OCI-M2 (cell line): ENCODE measurements at regions not wholly inside any gene's neighbourhood (a gene's known extent, or its start where the extent isn't known, plus 50 kb on each side); places are given as distances from the start of the nearest gene placed in this dataset.

ENCODE experiments used
- DNase-seq: peaks from one replicate; lab custom pipeline; 2025; ENCODE audit not compliant: unreplicated experiment; lab: John Stamatoyannopoulos, UW

DNA sequence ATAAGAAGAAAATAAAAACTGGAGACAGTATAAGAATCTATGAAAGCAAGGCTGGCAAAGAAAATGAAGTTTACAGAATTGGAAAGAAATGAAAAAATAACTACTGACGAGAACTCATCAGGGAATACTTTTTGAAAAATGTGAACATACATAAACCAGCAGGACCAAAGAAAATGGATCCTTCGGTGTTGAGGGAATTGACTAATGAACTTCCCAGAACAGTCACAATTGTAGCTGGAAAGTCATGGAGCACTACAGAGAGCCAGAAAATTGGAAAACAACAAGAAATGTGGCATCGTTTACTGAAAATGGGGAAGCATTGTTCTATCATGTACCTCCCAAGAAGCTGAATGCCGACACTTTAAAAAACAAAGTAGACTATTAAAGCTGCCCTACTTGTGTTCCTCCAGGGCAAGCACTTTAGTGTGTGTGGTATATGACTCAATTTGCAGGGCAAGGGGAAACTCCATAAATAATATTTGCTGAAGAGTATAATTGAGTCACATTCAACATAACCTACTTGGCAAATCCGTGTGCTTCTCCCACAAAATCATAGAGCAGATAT, 1221.6 kb upstream of the NRXN1 start:
- DNase-seq = no peak

DNA sequence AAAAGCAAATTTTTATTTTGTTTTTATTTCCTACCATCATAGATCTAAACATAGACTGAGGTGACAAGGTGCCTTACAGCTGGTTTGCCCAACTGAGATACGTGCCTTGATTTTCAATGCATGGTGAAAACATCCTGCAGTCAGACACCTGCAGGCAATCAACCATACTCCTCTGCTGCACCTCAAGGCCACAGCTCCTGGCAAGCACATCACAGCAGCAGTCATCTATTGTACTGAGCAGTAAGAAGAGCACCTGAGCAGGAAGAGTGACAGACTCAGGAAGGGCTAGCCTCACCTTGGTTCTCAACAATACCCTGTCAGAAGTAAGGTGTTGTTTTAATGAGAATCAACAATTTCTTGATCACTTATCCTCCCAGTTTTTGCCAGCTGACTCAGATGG, 1206.8 kb upstream of the NRXN1 start:
- DNase-seq = no peak

DNA sequence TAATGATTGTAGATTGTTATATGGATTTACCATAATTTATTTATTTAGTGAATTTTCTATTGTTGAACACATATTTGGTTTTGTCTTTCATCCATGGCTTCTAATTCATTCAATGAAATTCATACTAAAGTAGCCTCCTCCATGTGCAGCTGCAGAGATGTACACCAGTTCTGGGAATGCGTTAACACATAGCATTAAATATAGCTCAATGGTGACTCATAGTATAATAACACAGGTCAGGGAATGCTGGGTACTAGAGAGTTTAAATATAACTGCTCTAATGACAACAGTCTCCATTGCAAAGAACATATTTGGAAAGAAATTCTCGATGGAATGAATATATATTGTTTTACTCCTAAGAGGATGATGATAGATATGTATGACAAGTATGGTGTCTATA, 1190.2 kb upstream of the NRXN1 start:
- no peak for DNase-seq

- DNase-seq = no peak
Measured at GRCh38 chr2:52220393-52220792, 1188.5 kb upstream of the NRXN1 start.

DNA sequence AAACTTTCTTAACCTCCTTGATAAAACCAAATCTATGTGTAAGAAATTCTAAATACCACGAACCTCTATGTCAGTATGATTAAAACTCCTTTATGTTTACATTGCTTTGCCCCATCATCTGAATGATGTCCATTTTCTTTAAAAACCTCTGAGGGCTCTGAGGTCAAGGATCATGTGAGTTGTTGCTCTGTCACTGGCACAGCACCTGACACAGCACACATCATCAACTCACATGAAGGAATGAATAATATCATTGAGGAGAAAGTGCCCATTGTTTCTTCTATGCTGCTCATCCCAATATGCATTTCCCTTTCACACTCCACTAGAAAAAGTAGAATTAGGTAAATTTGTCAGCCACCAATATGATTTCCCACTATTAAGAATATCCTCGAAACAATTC, 1178.7 kb upstream of the NRXN1 start:
- DNase-seq = no peak

GRCh38 chr2:52210161-52210560, 1178.2 kb upstream of the NRXN1 start:
- no peak for DNase-seq

- no peak for DNase-seq
Measured at GRCh38 chr2:52194342-52194741, 1162.4 kb upstream of the NRXN1 start.

- DNase-seq = no peak
Measured at GRCh38 chr2:52193804-52194203, 1161.9 kb upstream of the NRXN1 start.

- DNase-seq = no peak
Measured at GRCh38 chr2:52192656-52193055, 1160.7 kb upstream of the NRXN1 start.

GRCh38 chr2:52181080-52181479, 1149.1 kb upstream of the NRXN1 start:
- DNase-seq = no peak

GRCh38 chr2:52178845-52179244, 1146.9 kb upstream of the NRXN1 start:
- no peak for DNase-seq

- no peak for DNase-seq
Measured at GRCh38 chr2:52145005-52145404, 1113.1 kb upstream of the NRXN1 start.

- DNase-seq = no peak
Measured at GRCh38 chr2:52144590-52144989, 1112.7 kb upstream of the NRXN1 start.

GRCh38 chr2:52141076-52141475, 1109.1 kb upstream of the NRXN1 start:
- no peak for DNase-seq

DNA sequence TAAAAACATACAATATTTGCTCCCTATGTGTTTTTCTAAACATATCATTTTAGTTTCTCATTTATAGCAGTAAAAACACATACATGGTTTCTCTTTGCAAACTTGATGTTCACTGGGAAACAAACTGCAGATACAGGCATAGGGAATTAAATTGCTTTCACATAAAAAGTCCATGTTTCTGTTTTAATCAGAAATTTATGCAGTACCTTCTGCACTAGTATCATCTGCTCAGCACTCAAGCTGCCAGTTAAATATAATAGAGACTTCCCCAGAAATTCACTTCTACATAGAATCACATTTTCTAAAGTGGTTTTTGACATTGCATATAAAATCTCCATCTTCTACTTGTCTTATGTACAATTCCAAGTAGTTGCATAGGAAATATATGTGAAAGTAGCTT, 1107.3 kb upstream of the NRXN1 start:
- no peak for DNase-seq

- no peak for DNase-seq
Measured at GRCh38 chr2:52135235-52135634, 1103.3 kb upstream of the NRXN1 start.

- DNase-seq = no peak
Measured at GRCh38 chr2:52128081-52128480, 1096.1 kb upstream of the NRXN1 start.

DNA sequence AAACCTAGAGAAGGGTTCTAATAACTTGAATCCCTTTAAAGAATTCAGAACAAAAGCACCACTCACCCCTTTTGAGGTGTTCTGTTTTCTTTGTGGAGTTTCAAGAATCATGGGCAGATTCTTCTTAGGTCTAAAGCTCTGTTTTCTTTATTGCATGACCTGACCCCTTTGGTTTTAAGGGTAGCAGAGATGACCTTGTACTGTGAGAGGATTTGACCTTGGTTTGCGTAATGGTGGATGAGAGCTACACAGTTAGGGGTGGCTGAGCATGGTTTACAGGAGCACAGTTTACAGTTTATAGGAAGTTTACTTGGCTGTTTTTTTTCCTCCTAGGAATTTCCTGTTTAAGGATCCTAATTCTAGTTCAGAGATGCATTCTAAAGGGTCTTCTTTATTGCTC, 1095.6 kb upstream of the NRXN1 start:
- no peak for DNase-seq

- no peak for DNase-seq
Measured at GRCh38 chr2:52117299-52117698, 1085.4 kb upstream of the NRXN1 start.

- DNase-seq = no peak
Measured at GRCh38 chr2:52115750-52116149, 1083.8 kb upstream of the NRXN1 start.

- no peak for DNase-seq
Measured at GRCh38 chr2:52113338-52113737, 1081.4 kb upstream of the NRXN1 start.

DNA sequence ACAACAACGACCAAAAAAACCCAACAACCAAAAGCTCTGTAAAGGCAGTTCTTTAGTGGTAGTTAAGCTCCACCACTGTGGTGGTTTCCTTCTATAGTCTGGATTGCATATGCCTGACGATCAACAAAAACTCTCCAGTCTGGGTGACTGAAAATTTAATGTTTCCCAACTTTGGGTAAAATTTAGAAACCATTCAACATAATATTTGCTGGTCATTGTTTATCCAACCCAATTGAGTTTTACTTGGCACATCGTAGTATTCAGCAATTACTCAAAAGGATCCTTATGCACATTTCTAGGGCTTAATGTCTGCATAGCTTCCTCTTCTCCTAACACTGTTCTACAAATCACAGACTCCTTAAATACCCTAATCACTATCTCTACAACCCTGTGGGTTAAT, 1080.2 kb upstream of the NRXN1 start:
- no peak for DNase-seq

GRCh38 chr2:52107124-52107523, 1075.2 kb upstream of the NRXN1 start:
- no peak for DNase-seq

- DNase-seq = no peak
Measured at GRCh38 chr2:52097071-52097470, 1065.1 kb upstream of the NRXN1 start.
